Right lobe of liver (tissue), 6 donors: ENCODE measurements at regions not wholly inside any gene's neighbourhood (a gene's known extent, or its start where the extent isn't known, plus 50 kb on each side); places are given as distances from the start of the nearest gene placed in this dataset.

ENCODE experiments used
- ATAC-seq, 4 donors: fragments of 200-7000 bp; cut with Tn5 transposase; one replicate each; pipeline ENCODE4 v1.9.1; 2020; ENCODE audit warnings: mild to moderate bottlenecking in 4 of 4, moderate library complexity in 4 of 4
- DNase-seq, 3 donors: peaks; one replicate each; pipeline ENCODE4 v3.0.0-alpha.2; 2020
- H3K27ac ChIP-seq, 3 donors: fragments of 200-600 bp; one replicate each; pipeline ENCODE4 v1.8.0; 2022
- H3K27me3 ChIP-seq, 2 donors: fragments of 200-600 bp; one replicate each; pipeline ENCODE4 v1.8.0; 2022
- H3K36me3 ChIP-seq, 4 donors: fragments of 200-600 bp; sonication (generic) in 1 of 4; one replicate each; pipeline versions ENCODE4 v1.5.1 to v1.8.0; 2017 to 2022; ENCODE audit warnings: control low read depth in 1 of 4
- H3K4me1 ChIP-seq, 4 donors: fragments of 200-600 bp; sonication (generic) in 1 of 4; one replicate each; pipeline versions ENCODE4 v1.5.1 to v1.8.0; 2017 to 2022; ENCODE audit warnings: control low read depth in 1 of 4
- H3K4me3 ChIP-seq, 3 donors: fragments of 200-600 bp; one replicate each; pipeline ENCODE4 v1.8.0; 2022
- H3K9me3 ChIP-seq, 4 donors: fragments of 200-600 bp; sonication (generic) in 1 of 4; one replicate each; pipeline versions ENCODE4 v1.5.1 to v1.8.0; 2017 to 2022; ENCODE audit warnings: control low read depth in 1 of 4
- POLR2A ChIP-seq: fragments of 450-650 bp; IDR thresholded peaks from one replicate; pipeline ENCODE4 v1.6.1; 2017; ENCODE audit warnings: antibody characterized with exemption, mild to moderate bottlenecking
- WGBS: methylation state at CpG from one replicate; pipeline ENCODE4 v1.1.6; 2018; ENCODE audit warnings: low coverage, low lambda C conversion rate; ENCODE audit not compliant: insufficient coverage; ENCODE audit errors: missing lambda C conversion rate; 5-methylcytosine and 5-hydroxymethylcytosine counted together
- intact Hi-C, 2 donors: fragments of 100-400 bp; cut with DNase I; formaldehyde crosslinking; loops; one replicate each; pipeline versions ENCODE4 v1.11.2 to v1.14.1; 2022
- TF ChIP-seq, protein P1 (sequence below), 4 donors: fragments of 200-600 bp in 3 of 4; fragments of 450-650 bp in 1 of 4; IDR thresholded peaks; one replicate each; pipeline versions ENCODE4 v1.5.1 to v1.8.0; 2016 to 2022; ENCODE audit warnings: antibody characterized with exemption in 4 of 4, mild to moderate bottlenecking in 2 of 4
- donor health status: DM: no; HTN: yes; CAD: no.
- donor health status: DM: no; HTN: no; CAD: no.
- donor health status: DM: no; HTN: no; CAD: no.
- donor health status: DM: no; HTN: yes; CAD: no.
- donor health status: DM: no; HTN: yes; CAD: no.

DNA sequence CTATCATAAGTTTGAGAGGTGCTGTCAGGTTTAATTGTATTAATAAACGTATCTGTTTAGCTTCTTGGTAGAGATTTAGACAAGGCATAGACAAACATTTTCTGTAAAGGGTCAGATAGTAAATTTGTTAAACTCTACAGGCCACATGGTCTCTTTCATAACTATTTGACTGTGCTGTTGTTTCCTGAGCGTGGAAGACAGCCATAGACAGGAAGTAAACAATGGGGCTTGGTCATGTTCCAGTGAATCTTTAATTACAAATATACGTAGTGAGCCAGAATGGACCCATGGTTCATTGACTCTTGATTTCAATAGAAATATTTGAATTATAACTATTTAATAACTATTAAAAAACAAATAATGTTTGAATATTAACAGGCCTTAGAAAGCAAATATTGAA, 451.1 kb downstream of the SH2D4B start:
- H3K36me3 ChIP-seq, result no peaks in the 10 kb centered on the region
- H3K4me3 ChIP-seq, result no peak overlapping the region
- 15% methylated on average over 3 of the region's 3 CpGs for WGBS
- H3K27me3 ChIP-seq, result no peaks in the 10 kb centered on the region
- no peaks in the 10 kb centered on the region for H3K4me1 ChIP-seq
- ATAC-seq (no peak), DNase-seq (no peak)
- TF ChIP-seq, protein P1, sequence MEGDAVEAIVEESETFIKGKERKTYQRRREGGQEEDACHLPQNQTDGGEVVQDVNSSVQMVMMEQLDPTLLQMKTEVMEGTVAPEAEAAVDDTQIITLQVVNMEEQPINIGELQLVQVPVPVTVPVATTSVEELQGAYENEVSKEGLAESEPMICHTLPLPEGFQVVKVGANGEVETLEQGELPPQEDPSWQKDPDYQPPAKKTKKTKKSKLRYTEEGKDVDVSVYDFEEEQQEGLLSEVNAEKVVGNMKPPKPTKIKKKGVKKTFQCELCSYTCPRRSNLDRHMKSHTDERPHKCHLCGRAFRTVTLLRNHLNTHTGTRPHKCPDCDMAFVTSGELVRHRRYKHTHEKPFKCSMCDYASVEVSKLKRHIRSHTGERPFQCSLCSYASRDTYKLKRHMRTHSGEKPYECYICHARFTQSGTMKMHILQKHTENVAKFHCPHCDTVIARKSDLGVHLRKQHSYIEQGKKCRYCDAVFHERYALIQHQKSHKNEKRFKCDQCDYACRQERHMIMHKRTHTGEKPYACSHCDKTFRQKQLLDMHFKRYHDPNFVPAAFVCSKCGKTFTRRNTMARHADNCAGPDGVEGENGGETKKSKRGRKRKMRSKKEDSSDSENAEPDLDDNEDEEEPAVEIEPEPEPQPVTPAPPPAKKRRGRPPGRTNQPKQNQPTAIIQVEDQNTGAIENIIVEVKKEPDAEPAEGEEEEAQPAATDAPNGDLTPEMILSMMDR (IDR thresholded peaks at IDR 0.05), result no peak
- TF ChIP-seq POLR2A, result no peak
- H3K9me3 ChIP-seq, result no peaks in the 10 kb centered on the region
- H3K27ac ChIP-seq, result no peak overlapping the region
- intact Hi-C loops, result no loop called here

DNA sequence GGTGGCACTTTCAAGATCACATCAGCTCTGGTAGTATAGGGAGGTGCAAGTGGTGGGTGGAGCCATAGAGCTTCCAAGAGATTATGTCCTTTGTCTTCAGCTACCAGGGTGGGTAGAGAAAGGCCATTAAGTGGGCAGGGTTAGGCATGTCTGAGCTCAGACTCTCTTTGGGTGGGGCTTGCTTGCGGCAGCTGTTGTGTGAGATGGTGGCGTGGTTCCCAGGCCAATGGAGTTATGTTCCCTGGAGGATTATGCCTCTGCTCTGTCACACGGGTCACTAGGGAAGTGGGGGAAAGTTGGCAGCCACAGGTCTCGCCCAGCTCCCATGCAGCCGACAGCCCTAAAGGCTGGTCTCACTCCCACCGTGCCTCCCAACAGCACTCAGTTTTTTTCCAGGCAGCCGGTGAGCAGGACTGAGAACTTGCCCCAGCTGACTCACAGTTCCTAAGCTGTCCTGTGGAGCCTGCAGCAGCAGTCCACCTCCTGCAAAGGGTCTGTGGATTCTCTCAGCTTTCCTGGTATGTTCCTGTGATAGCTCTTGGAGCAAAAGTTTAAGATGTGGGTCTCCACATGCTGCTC, 459.0 kb downstream of the SH2D4B start:
- TF ChIP-seq, protein P1 (IDR thresholded peaks at IDR 0.05), result no peak
- no peak for TF ChIP-seq POLR2A
- no CpG with 5 or more reads among the region's 7 CpGs for WGBS
- Histone ChIP-seq H3K4me3 (no peak overlapping the region), H3K27me3 (no peaks in the 10 kb centered on the region), H3K27ac (no peak overlapping the region), H3K36me3 (no peaks in the 10 kb centered on the region), H3K4me1 (no peaks in the 10 kb centered on the region), H3K9me3 (no peaks in the 10 kb centered on the region)
- intact Hi-C loops, result no loop called here
- DNase-seq (no peak), ATAC-seq (no peak)

DNA sequence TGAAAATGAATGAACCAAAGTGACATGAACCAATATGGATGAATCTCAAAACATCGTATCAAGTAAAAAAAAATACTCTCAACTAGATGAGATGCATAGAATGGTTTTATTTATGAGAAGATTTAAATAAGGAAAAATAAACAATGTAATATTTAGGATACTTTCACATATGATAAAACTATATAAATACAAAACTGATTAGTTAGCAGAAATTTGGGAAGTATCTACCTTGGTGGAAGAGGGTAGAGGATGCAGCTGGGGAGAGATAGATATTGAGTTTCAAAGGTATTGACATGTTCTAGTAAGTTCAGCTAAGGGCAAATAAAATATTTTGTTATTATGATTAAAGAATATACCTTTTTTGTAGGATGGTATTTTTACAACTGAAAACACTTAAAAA, 463.1 kb downstream of the SH2D4B start:
- intact Hi-C loops, result no loop called here
- DNase-seq, result no peak
- H3K4me3 ChIP-seq, result no peak overlapping the region
- no peak for TF ChIP-seq POLR2A
- TF ChIP-seq, protein P1 (IDR thresholded peaks at IDR 0.05), result no peak
- H3K36me3 ChIP-seq, result no peaks in the 10 kb centered on the region
- no peaks in the 10 kb centered on the region for H3K4me1 ChIP-seq
- H3K27me3 ChIP-seq, result no peaks in the 10 kb centered on the region
- H3K27ac ChIP-seq, result no peak overlapping the region
- no peak for ATAC-seq
- WGBS, result 81% methylated on average over 1 of the region's 1 CpG
- H3K9me3 ChIP-seq, result no peaks in the 10 kb centered on the region

DNA sequence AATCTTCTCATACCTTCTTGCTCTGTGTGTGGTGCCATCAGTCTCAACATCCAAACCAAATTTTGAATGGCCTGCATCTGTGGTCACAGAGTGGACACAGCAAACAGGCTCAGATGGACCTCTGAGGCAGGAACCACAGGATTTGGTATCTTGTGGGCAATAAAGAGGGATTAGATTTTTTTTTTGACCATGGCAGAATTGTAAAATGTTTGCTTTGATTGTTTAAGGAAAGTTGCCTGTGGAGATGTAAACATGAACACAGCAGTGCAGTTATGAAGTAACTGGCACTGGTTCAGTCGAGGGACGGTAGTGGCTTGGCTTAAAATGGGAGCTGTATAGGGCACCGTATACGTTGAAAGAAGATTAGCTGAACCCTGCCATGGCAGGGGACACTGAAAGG, 464.7 kb downstream of the SH2D4B start:
- no peak overlapping the region for H3K27ac ChIP-seq
- no peaks in the 10 kb centered on the region for H3K9me3 ChIP-seq
- H3K27me3 ChIP-seq, result no peaks in the 10 kb centered on the region
- no peaks in the 10 kb centered on the region for H3K36me3 ChIP-seq
- H3K4me3 ChIP-seq, result no peak overlapping the region
- DNase-seq, result no peak
- 71% methylated on average over 4 of the region's 4 CpGs for WGBS
- TF ChIP-seq POLR2A, result no peak
- TF ChIP-seq, protein P1 (IDR thresholded peaks at IDR 0.05), result no peak
- intact Hi-C loops, result no loop called here
- H3K4me1 ChIP-seq, result no peaks in the 10 kb centered on the region
- ATAC-seq, result no peak

DNA sequence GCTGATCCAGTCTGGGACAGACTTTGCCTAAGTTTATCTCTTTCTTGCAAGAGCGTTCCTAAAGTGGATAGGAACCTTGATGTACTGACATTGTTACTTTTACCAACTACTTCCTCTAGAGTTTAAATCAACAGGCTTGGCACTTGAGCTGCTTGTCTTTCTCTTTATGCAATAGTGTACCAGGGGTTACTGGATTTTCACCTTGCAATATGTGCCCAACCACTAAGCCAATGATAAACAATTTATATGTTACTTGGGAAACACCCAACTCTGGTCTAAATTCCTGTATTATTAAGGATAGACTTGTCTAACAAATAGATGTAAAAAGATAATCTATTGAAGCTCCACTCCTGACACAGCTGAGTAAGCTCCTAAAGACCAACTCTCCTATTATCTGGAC, 470.2 kb downstream of the SH2D4B start:
- intact Hi-C loops, result no loop called here
- H3K36me3 ChIP-seq, result no peaks in the 10 kb centered on the region
- H3K4me3 ChIP-seq, result no peak overlapping the region
- no peak overlapping the region for H3K27ac ChIP-seq
- H3K9me3 ChIP-seq, result no peaks in the 10 kb centered on the region
- DNase-seq (no peak), ATAC-seq (no peak)
- no peaks in the 10 kb centered on the region for H3K4me1 ChIP-seq
- 67% methylated on average over 1 of the region's 1 CpG for WGBS
- no peaks in the 10 kb centered on the region for H3K27me3 ChIP-seq
- no peak for TF ChIP-seq POLR2A
- TF ChIP-seq, protein P1 (IDR thresholded peaks at IDR 0.05), result no peak
